ENCODE measurements at regions not wholly inside any gene's neighbourhood (a gene's known extent, or its start where the extent isn't known, plus 50 kb on each side); places are given as distances from the start of the nearest gene placed in this dataset.

DNA sequence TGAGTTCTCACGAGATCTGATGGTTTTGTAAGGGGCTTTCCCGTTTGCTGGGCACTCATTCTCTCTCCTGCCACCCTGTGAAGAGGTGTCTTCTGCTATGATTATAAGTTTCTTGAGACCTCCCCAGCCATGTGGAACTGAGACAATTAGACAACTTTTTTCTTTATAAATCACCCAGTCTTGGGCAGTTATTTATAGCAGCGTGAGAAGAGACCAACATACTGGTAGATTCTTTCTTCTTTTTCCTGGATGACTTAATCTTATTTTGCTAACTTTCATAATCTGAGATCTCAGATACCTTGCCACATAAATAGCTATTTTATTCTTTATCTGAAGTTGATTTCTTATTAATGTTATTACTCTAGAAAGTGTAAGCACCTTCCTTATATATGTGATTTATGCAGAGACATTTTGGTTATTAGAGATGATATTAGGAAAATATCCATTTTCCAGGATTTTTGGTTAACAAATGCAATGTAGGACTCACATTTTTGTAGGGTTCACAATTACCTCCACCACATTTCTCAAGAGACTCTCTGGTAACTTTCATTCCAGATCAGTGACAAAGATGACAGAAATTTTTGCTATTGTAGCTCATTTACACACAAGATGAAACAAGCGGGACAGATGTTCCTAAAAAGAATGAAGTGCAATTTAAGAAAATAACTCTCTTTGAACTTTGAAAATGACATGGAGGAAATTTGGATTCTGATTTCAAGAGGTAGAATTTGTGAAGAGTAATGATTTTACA is 97.9 kb upstream of the RND3 start:
- DNase-seq (ENCODE audit: low spot score): no peak

DNA sequence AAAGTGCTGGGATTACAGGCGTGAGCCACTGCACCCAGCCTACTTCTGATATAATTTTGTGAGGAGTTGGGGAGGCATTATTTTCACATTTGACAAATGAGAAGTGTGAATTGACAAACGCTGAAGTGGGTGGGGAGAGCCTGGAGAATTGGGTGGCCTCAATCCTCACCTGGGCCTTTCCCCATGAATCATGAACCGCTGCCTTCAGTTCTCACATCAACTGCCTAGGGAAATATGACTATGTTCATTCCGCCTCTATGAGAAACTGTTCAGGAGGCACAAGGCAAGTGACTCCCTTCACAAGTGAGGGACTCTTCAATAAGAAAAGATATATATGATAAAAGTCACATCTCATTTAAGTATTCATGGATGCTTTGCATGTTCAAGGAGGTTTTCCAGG is 96.6 kb upstream of the RND3 start:
- no peak for DNase-seq (ENCODE audit: low spot score)

DNA sequence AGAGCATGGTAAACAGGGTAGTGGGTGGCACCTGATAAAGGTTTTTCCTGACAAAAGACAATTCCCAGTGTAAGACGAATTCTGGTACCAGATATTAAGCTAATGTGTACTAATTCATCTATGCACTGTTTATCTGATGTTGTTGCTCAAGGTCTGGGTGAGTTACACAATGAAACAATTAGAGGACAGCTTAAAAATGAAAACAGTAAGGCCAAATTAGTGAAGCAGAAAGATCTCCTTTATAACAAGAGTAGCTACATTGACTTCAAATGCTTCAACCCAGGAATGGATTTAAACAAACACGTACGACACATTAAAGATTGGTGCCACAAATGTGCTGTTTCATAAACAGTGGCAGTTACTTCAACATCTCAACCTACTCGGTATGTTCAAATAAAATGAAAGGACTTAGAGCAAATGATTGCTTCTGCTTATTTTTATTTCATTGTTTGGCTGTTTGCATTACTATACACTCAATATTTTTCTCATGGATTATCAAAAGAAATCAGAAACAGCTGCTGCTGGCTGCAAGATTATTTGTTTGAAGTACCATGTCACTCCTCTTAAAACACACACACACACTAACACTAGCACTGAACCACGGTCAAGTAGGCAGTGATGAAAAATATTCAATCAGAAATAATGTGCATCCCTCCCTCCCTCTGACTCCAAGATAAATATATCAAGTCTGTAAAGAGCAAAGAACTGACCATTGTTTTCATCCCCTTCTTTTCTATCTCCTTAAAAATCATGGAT is 94.4 kb upstream of the RND3 start:
- no peak for DNase-seq (ENCODE audit: low spot score)

DNA sequence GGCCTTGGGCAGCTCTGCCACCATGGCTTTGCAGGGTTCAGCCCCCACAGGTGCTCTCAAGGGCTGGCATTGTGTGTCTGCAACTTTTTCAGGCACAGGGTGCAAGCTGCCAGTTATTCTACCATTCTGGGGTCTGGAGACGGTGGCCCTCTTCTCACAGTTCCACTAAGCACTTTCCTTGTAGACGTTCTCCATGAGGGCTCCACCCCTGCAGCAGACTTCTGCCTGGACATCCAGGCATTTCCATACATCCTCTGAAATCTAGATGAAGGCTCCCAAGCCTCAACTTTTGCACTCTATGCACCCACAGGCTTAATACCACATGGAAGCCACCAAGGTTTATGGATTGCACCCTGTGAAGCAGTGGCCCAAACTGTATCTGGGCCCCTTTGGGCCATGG is 91.0 kb upstream of the RND3 start:
- DNase-seq (ENCODE audit: low spot score): no peak

GRCh38 chr2:150575861-150576260 is 88.4 kb upstream of the RND3 start:
- no peak for DNase-seq (ENCODE audit: low spot score)

DNA sequence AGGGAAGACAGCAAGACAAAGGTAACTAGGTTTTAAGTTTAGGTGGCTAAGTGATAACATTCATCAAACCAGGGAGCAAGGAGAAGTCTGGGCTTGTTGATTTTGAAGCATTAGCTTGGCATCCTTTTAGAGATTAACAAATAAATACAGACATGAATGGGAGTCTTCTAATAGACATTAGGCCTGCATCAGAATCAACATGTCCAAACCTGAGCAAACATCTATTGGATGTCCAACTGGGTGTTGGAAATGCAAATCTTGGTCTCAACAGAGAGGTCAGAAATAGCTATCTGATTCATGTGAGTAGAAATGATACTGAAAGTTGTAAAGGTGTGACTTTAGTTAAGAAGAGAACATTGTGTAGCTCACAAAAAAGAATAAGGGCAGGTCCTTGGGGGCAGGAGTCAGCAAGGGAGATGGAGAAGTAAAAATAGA is 85.5 kb upstream of the RND3 start:
- DNase-seq (ENCODE audit: low spot score): no peak

- no peak for DNase-seq (ENCODE audit: low spot score)
Observed at GRCh38 chr2:150572194-150572766, 84.8 kb upstream of the RND3 start.

GRCh38 chr2:150571121-150571520 is 83.7 kb upstream of the RND3 start:
- DNase-seq (ENCODE audit: low spot score): no peak

GRCh38 chr2:150570712-150571111 is 83.2 kb upstream of the RND3 start:
- DNase-seq (ENCODE audit: low spot score): no peak

DNA sequence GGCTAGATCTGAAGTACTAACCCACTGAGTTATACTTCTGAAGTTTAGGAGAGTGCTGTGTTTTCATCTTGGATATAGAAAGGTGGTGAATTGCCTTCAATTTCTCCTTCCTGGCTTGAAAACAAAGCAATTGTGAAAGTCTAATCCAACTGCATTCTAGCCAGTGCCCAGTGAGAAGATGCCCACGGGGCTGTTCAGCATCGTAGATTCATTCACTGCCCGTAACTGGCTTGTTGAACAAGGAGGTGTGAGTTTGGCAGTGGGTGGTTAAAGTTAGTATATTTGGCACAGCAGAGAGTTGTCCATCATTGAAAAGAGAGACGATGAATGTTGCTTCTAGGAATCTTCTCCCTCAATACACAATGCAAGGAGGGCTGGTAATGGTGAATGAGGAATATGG is 82.3 kb upstream of the RND3 start:
- no peak for DNase-seq (ENCODE audit: low spot score)

GRCh38 chr2:150567771-150568301 is 80.4 kb upstream of the RND3 start:
- DNase-seq (ENCODE audit: low spot score): no peak

DNA sequence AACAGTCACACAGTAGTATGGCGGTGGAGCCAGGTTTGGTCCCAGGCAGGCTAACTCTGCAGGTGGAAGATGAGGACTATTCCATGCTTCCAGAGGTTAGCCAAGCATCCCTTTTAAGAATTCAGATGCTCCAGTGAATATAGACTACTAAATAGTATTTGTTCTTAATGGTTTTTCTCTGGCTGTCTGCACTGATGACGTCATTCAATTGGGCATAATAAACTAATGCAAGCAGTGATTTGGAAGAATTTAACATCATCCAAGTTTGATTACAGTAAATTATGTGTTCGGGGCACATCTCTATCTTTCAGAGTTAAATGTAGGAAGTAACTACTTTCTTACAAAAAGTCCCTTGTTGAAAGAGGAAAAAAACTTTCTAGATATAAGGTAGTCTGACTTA is 78.8 kb upstream of the RND3 start:
- no peak for DNase-seq (ENCODE audit: low spot score)

GRCh38 chr2:150561076-150561475 is 73.6 kb upstream of the RND3 start:
- DNase-seq (ENCODE audit: low spot score): no peak

DNA sequence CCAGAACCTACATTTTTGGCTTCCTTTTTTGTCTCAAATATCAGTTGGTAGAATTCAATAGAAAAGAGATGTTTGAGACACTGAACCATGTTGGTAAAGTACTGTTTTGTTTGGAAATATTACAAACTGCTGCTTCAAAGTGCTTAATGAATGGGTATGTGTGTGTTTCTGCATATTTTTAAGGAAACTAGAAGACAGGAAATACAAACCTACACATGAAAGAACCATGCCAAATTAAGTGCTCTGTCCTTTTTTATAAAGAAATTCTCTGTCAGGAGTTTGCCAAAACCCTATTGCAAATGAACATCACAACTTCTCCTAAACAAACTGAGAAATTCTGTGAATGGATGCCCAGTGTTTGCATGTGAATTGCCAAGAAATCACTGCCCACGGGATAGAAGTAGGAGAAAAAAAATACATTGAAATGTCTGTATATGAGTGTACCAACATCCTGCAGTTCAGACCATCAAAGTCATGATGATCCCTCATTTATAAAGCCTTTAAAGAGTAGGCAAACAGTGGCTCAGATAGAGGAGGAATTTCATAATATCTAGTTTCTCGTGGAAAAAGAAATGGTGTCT is 69.6 kb upstream of the RND3 start:
- DNase-seq (ENCODE audit: low spot score): no peak

DNA sequence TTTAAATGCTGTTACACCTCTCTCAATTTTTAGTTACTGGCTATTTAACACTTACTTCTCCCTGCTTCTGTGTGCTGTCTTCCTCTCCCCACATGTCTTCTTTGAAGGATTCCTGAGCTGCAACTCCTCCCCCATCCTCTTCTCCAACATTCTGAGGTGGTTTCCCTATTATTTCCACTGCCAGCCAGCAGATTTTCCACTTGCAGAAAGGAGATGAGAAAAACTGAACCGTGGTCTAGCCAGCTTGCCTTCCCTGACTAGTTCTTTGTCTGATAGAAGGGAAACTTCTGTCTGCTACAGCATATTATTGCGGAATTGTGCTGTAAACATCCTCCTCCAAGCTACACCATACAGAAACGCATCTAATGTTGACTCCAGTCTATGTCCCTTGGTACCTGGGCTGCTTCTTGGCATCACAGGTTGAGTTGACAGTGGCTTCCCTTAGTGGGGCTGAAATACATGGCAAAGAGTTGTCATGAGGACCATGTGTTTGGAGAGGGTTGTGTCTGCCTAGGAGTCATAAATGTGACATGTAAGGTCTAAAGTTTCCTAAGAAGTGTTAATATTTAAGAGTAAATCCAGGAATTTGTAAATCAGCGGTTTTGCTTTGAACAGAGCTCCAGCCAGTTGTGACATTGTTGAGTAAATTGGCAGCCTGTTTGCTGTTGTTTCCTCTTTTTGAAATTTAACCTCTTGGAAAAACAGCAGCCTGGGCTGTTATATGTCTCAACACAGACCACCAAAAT is 68.3 kb upstream of the RND3 start:
- DNase-seq (ENCODE audit: low spot score): no peak

DNA sequence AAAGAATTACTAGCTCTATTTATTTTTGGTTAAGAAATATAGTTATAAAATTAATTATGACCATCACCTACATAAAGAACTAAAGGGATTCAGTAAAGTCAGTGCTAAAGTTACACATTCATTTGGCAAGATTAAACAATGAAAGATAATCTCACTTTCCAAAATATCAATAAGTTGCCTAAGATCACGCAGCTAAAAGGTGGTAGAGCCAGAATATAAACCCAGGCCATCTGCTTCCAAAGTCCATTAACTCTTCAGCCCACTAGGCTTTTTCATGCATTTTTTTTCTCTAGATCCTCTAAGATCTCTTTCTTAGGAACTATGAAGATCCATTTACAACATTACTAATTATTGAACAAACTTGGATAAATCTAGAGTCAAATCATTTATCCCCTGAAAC is 66.6 kb upstream of the RND3 start:
- no peak for DNase-seq (ENCODE audit: low spot score)

DNA sequence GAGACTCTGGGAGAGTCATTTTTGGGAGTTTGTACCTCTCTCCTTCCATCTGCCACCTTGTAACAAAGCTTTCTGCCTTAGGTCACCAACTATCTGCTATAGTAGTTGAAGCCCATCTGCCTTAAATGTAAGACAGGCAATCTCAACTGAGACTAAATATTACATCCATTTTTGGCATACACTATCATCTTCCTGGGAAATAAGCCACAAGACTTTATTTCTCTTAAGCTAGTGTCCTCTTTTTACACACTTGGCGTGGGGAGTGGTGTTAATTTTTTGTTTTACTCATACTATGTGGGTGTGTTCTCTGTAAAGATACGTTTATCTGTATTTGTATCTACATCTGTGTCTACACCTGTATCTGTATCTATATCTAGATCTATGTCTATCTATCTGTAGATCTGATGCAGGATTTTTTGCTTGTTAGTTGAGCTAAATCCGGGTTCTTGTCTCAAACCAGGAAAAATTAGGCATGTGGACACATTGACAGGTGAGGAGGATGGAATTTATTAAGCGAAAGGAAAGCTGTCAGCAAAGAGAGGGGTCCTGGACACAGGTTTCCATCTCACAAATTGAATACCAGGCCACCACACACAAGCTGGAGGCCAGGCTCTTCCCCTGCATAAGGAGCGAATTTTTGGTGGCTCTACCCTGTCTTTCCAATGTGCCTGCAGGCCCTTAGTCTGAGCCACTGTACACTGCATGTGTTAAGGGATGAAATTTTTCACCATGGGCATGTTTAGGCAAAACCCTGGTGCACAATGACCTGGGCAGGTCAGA is 64.8 kb upstream of the RND3 start:
- no peak for DNase-seq (ENCODE audit: low spot score)

GRCh38 chr2:150549381-150549780 is 61.9 kb upstream of the RND3 start:
- no peak for DNase-seq (ENCODE audit: low spot score)

- DNase-seq (ENCODE audit: low spot score): no peak
Observed at GRCh38 chr2:150548527-150548926, 61.1 kb upstream of the RND3 start.

GRCh38 chr2:150545916-150546315 is 58.4 kb upstream of the RND3 start:
- DNase-seq (ENCODE audit: low spot score): no peak

DNA sequence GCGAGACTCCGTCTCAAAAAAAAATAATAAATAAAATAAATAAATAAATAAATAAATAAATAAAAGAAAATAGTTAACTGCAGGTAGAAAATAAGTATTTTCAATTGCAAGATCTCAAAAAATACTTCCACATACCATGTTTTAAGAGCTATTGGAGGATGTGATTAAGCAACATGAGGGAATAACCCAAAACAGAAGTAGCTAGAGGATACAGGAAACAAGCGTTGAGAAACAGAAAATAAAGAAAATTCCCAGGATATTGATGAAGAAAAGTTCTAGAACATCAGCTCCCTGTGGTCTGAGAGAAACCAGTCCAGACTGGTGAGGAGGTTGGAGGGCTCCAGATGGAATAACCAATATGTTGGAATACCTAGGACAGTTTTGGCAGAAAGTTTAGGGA is 57.3 kb upstream of the RND3 start:
- DNase-seq (ENCODE audit: low spot score): no peak
